Neural cell (in vitro differentiated cells): ENCODE measurements at regions not wholly inside any gene's neighbourhood (a gene's known extent, or its start where the extent isn't known, plus 50 kb on each side); places are given as distances from the start of the nearest gene placed in this dataset.

Experiments used
- H2AFZ ChIP-seq: fragments of 200-600, 300-800 bp; sonication (generic), shearing (Covaris generic); 2 replicates; pipeline ENCODE4 v1.6.0; 2014; ENCODE audit warnings: low read depth, mild to moderate bottlenecking, antibody characterized with exemption, low read length, moderate library complexity
- H3F3A ChIP-seq: fragments of 200-600 bp; shearing (Covaris generic); 2 replicates; pipeline ENCODE4 v1.6.1; 2016; ENCODE audit warnings: mild to moderate bottlenecking, moderate library complexity, mixed read lengths, antibody characterized with exemption, low read length; ENCODE audit not compliant: insufficient read depth, poor library complexity, severe bottlenecking
- H3K27ac ChIP-seq: fragments of 200-600, 300-800 bp; sonication (generic), shearing (Covaris generic); 2 replicates; pipeline ENCODE4 v1.5.1; 2014; ENCODE audit warnings: mild to moderate bottlenecking, low read length, moderate library complexity
- H3K27me3 ChIP-seq: fragments of 300-800, 200-600 bp; sonication (generic), shearing (Covaris generic); 2 replicates; pipeline ENCODE4 v1.6.0; 2014; ENCODE audit warnings: mild to moderate bottlenecking, low read depth, low read length, moderate library complexity; ENCODE audit not compliant: insufficient read depth
- H3K36me3 ChIP-seq: fragments of 300-800, 200-600 bp; sonication (generic), shearing (Covaris generic); 2 replicates; pipeline ENCODE4 v1.5.1; 2014; ENCODE audit warnings: mild to moderate bottlenecking, antibody characterized with exemption, low read length, moderate library complexity; ENCODE audit not compliant: insufficient read depth
- H3K4me2 ChIP-seq: fragments of 300-800, 200-600 bp; sonication (generic), shearing (Covaris generic); 2 replicates; pipeline ENCODE4 v1.6.0; 2014; ENCODE audit warnings: mild to moderate bottlenecking, low read length
- H3K4me3 ChIP-seq: fragments of 300-800, 200-600 bp; sonication (generic), shearing (Covaris generic); 2 replicates; pipeline ENCODE4 v1.5.1; 2014; ENCODE audit warnings: mild to moderate bottlenecking, low read length, moderate library complexity
- H3K79me2 ChIP-seq: fragments of 200-600 bp; shearing (Covaris generic); replicated peaks from 2 replicates; pipeline ENCODE4 v1.6.0; 2014; ENCODE audit warnings: mild to moderate bottlenecking, low read length, moderate library complexity; ENCODE audit not compliant: insufficient read depth
- H3K9ac ChIP-seq: fragments of 300-800, 200-600 bp; sonication (generic), shearing (Covaris generic); 2 replicates; pipeline ENCODE4 v1.6.1; 2016; ENCODE audit warnings: mild to moderate bottlenecking, low read length, mixed read lengths
- H3K9me2 ChIP-seq: fragments of 200-600 bp; shearing (Covaris generic); 2 replicates; pipeline ENCODE4 v1.6.1; 2016; ENCODE audit warnings: mild to moderate bottlenecking, low read length, mixed read lengths; ENCODE audit not compliant: insufficient read depth
- H3K9me3 ChIP-seq: fragments of 200-600, 300-800 bp; sonication (generic), shearing (Covaris generic); 2 replicates; pipeline ENCODE4 v1.6.1; 2016; ENCODE audit warnings: mild to moderate bottlenecking, mixed run types, low read length, moderate library complexity, mixed read lengths
- H4K20me1 ChIP-seq: fragments of 200-600 bp; shearing (Covaris generic); 2 replicates; pipeline ENCODE4 v1.6.1; 2016; ENCODE audit warnings: mild to moderate bottlenecking, mixed run types; ENCODE audit not compliant: insufficient read depth
- CTCF ChIP-seq: fragments of 450-650 bp; IDR thresholded peaks from 2 replicates; pipeline ENCODE4 v1.5.1; 2014; ENCODE audit warnings: antibody characterized with exemption, mild to moderate bottlenecking, moderate library complexity; ENCODE audit not compliant: poor library complexity, severe bottlenecking
- EP300 ChIP-seq: fragments of 450-650 bp; conservative IDR thresholded peaks from 2 replicates; pipeline ENCODE4 v1.6.1; 2014; ENCODE audit warnings: antibody characterized with exemption, mild to moderate bottlenecking, moderate library complexity; ENCODE audit not compliant: poor library complexity, severe bottlenecking
- EZH2 ChIP-seq: fragments of 200-600, 300-800 bp; shearing (Covaris generic), sonication (generic); IDR thresholded peaks from 2 replicates; pipeline ENCODE4 v1.6.1; 2014; ENCODE audit warnings: antibody characterized with exemption, low read length, borderline replicate concordance, mild to moderate bottlenecking; ENCODE audit not compliant: insufficient read depth, poor library complexity, severe bottlenecking
- MXI1 ChIP-seq: fragments of 450-650 bp; conservative IDR thresholded peaks from 2 replicates; pipeline ENCODE4 v1.6.1; 2014; ENCODE audit warnings: antibody characterized with exemption, mild to moderate bottlenecking; ENCODE audit not compliant: poor library complexity, severe bottlenecking
- POLR2AphosphoS5 ChIP-seq: IDR thresholded peaks from 2 replicates; pipeline ENCODE4 v1.6.1; 2012
- RAD21 ChIP-seq: fragments of 450-650 bp; conservative IDR thresholded peaks from 2 replicates; pipeline ENCODE4 v1.6.1; 2014; ENCODE audit warnings: antibody characterized with exemption, mild to moderate bottlenecking, moderate library complexity
- REST ChIP-seq: IDR thresholded peaks from 2 replicates; pipeline ENCODE4 v1.6.1; 2012; ENCODE audit warnings: borderline replicate concordance
- SMC3 ChIP-seq: fragments of 450-650 bp; conservative IDR thresholded peaks from 2 replicates; pipeline ENCODE4 v1.6.1; 2014; ENCODE audit warnings: antibody characterized with exemption, mild to moderate bottlenecking, moderate library complexity; ENCODE audit not compliant: poor library complexity
- TAF1 ChIP-seq: IDR thresholded peaks from 2 replicates; pipeline ENCODE4 v1.6.1; 2012; ENCODE audit warnings: low read depth

GRCh38 chr16:86026171-86026910 is 127.4 kb downstream of the IRF8 start:
- Histone ChIP-seq H3K9me3 (peaks cover 5% of the 10 kb centered on the region), H3K27ac (no peak overlapping the region), H3K27me3 (no peaks in the 10 kb centered on the region), H2AFZ (no peak overlapping the region), H3K4me2 (no peak overlapping the region), H3K9ac (no peak overlapping the region), H4K20me1 (no peaks in the 10 kb centered on the region), H3F3A (no peaks in the 10 kb centered on the region), H3K79me2 (no peaks in the 10 kb centered on the region), H3K36me3 (no peaks in the 10 kb centered on the region), H3K9me2 (no peaks in the 10 kb centered on the region), H3K4me3 (no peak overlapping the region)
- TF ChIP-seq TAF1 (no peak), REST (no peak), RAD21 (no peak), EP300 (no peak), EZH2 (no peak), CTCF (no peak), MXI1 (no peak), SMC3 (no peak), POLR2AphosphoS5 (no peak)

- no peaks in the 10 kb centered on the region for H3K36me3 ChIP-seq
- no peak overlapping the region for H3K9ac ChIP-seq
- no peaks in the 10 kb centered on the region for H3K27me3 ChIP-seq
- H2AFZ ChIP-seq = no peak overlapping the region
- H3K4me3 ChIP-seq = no peak overlapping the region
- no peak overlapping the region for H3K4me2 ChIP-seq
- H3K27ac ChIP-seq = no peak overlapping the region
- no peaks in the 10 kb centered on the region for H3F3A ChIP-seq
- TF ChIP-seq RAD21 (no peak), REST (no peak), POLR2AphosphoS5 (no peak), EZH2 (no peak), TAF1 (no peak), MXI1 (no peak), SMC3 (no peak), CTCF (no peak), EP300 (no peak)
- H3K79me2 ChIP-seq = no peaks in the 10 kb centered on the region
- no peaks in the 10 kb centered on the region for H4K20me1 ChIP-seq
- H3K9me3 ChIP-seq = peaks cover 5% of the 10 kb centered on the region
- no peaks in the 10 kb centered on the region for H3K9me2 ChIP-seq
Observed at GRCh38 chr16:86026916-86027315, 128.0 kb downstream of the IRF8 start.
